T-helper 1 cell treated with Interleukin-12 subunit alpha and Interleukin-12 subunit beta and Interleukin-4 antibody, amounts not matched to agents 30 ng/mL and 1 ng/mL, for 36 hours (primary cell): ENCODE measurements at regions not wholly inside any gene's neighbourhood (a gene's known extent, or its start where the extent isn't known, plus 50 kb on each side); places are given as distances from the start of the nearest gene placed in this dataset.

Source experiments
- intact Hi-C: fragments of 100-400 bp; cut with micrococcal nuclease; formaldehyde crosslinking; loops from one replicate; pipeline ENCODE4 v1.15.1; 2024

GRCh38 chr9:126089789-126090188 lies 236.8 kb upstream of the MVB12B start:
- intact Hi-C loops = no loop called here

DNA sequence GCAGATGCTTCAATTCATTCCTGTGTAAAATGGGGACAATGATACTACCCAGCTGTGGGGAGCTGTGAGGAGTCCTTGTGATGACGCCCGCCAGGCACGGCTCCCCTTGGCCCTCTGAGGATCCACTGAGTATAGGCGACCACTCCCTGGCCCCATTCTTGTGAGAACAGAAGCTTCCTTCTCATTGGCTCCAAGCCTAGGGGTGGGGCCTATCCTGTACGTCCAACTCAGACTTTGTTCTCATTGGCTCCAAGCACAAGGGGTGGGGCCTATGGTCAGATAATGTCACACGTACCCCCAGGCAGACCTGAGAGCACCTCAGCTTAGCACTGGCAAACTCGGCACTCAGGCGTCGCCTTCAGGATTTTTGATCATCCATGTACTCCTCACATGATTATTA lies 232.9 kb upstream of the MVB12B start:
- intact Hi-C loops = no loop called here

- intact Hi-C loops = no loop called here
Measured at GRCh38 chr9:126095546-126096190, 231.0 kb upstream of the MVB12B start.

DNA sequence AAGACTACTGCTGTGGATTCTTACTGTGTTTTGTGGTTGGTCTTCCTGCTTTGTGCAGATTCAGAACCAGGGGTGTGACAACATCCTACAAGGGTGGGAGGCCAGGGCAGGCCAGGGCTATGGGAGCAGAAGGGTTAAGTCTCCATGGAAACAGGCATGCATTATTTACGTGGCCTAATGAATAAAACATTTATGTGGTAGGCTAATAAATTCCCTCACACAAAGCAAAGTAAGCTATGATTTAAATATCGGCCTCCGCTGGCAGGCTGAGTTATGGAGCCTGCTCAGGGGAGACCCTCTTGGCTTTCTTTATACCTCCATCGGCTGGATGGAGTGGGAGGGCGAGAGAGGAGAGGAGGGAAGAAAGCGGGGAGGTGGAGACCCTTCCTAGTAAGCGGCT lies 230.3 kb upstream of the MVB12B start:
- intact Hi-C loops = no loop called here

- intact Hi-C loops = no loop called here
Measured at GRCh38 chr9:126097679-126098078, 228.9 kb upstream of the MVB12B start.

DNA sequence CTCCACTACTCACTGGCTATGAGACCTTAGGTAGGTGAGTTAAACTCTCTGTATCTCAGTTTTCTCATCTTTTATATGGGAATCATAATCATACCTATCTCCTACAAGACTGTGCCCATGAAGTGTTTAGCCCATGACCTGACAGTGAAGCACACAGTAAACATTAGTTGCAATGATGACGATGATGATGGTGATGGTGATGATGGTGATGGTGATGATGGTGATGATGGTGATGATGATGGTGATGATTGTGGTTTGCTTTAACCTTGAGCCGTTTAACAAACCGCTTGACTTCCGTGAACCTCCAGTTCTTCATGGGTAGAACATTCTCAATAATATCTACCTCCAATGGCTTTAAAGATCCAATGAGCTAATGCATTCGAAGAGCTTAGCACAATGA lies 220.2 kb upstream of the MVB12B start:
- intact Hi-C loops = no loop called here

DNA sequence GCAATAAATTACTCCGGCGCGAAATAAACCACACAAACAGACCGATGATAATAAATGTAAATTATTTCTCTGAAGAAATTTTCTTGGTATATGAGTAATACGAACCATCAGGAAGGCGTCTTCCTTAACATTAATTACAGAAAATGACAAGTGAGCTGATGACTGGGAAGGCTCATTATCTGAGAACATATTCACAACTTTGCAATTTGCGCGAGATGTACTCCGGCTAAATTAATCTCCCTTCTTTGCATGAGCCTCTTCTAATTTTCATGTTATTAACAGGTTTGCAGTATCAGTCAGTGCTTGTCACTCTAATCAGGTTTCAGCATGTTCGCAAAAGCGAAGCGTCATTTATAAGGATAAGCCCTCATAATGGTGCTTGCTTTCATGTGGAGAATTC lies 218.9 kb upstream of the MVB12B start:
- intact Hi-C loops = no loop called here

- intact Hi-C loops = no loop called here
Measured at GRCh38 chr9:126108240-126108639, 218.4 kb upstream of the MVB12B start.

DNA sequence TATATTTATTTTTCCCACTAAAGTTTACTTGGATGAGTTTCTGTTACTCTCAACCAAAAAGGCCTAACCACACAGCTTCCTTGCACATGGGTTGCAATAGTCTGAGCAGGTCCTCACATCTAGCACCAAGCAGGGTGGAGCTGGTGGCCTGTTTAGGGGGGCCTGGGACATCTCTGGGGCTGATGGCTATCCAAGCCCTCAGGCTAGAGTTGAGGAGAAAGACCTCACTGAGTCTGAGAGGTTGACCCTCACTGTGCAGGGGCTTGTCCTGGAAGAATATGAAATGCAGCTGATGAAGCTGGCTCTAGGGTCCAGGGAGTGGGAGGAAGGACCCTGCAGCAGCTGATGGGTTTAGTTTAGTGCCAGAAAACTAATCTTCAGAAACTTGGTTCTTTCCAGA lies 217.1 kb upstream of the MVB12B start:
- intact Hi-C loops = no loop called here

DNA sequence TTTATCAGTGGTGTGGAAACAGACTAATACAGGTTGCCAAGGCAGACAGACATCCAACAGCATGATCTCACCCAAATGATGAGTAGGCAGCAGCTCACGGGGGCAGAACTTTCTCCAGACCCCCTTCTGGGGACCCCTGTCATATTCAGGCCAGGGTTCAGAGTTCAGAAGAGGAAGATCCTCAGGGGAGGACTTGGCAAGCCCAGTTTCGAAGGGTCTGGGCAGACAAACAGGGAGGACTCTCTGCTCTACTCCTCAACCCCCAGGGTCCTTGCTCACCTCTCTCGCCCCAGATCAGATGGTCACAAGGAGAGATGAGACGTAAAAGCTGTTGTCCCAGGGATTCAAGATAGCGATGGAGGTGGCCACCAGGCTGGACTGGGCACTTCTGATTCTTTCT lies 215.1 kb upstream of the MVB12B start:
- intact Hi-C loops = no loop called here

DNA sequence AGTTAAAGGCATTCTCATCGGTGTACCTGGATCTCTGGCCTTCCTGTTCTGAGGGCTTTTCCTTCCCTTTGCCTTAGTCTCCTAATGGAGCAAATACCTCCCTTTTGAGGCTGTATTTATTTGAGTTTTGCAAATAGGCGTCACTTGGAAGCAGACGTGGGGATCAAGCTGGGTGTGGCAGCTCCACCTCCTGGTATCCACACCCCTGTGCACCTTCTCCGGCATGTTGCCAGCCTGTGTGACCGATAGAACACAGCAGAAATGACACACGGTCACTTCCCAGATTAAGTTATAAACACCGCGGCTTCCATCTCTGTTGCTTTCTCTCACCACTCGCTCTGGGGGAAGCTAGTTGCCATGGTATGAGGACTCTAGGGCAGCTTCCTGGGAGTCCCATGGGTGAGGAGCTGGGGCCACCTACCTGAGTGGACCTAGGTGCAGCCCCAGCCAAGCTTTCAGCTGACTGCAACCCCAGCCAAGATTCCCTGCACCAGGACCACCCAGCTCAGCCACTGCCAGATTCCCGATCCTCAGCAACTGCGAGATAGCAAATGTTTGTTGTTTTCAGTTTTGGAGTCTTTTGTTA lies 214.4 kb upstream of the MVB12B start:
- intact Hi-C loops = no loop called here

DNA sequence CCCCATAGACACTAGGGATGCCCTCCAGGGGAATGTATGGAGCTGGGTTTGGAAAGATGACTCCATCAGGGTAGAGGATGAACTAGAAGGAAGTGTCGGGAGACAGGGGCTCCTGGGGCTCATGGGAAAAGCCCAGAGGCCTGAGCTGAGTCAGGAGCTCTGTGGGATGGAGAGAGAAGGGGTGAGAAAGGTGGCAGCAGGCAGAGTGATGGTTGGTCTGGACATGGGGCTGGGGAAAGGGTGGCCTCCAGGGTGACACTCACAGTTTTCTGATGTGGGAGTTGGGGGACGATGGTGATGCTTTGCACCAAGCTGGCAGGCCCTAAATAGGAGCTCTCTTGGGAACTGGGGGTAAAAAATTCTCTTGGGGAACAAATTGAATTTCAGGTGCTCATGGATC lies 213.5 kb upstream of the MVB12B start:
- intact Hi-C loops = no loop called here

DNA sequence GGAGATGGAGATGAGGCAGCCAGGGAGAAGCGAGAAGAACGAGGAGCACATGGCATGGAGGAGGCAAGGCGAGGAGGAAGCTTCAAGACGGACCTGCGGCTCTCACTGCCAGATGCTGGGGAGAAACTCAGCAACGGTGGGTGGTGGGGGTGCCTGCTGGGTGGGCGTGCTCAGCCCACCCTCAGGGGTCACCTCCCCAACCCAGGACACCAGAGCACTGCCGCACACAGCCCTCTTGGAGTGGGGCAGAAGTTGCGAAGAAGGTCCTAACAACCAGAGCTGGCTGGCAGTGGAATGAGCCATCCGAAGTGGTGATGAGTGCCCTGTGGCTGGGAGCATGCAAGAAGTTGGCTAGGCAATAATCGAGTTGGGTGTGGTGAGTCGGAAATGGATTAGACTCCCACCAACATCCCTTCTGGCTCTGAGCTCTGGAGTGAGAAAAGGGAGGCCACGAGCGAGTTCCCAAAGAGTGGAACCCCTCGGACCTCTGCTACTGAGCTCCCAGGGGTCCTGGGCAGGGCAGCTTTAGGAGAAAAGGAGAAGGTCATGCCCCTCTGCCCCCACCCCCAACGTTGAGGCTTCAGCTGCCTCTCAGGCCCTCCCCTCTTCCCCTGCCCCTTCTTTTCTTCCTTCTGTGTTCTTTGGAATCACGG lies 212.7 kb upstream of the MVB12B start:
- intact Hi-C loops = no loop called here

DNA sequence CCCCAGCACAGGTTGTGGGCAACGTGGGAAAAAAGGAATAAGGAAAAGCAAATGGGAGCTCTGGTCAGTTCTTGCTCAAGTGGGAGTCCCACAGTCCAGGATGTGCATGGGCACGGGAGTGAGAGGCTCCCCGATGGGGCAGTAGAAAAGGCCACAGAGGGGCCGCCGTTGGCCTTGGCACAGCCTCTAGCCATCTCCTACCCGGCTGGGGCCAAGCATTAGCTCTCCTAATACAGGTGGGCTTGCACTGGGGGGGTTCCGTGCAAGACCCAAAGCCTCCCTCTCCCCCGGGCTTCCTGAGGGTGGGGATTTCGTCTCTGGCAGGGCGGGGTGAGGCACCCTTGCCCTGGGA lies 212.2 kb upstream of the MVB12B start:
- intact Hi-C loops = no loop called here

DNA sequence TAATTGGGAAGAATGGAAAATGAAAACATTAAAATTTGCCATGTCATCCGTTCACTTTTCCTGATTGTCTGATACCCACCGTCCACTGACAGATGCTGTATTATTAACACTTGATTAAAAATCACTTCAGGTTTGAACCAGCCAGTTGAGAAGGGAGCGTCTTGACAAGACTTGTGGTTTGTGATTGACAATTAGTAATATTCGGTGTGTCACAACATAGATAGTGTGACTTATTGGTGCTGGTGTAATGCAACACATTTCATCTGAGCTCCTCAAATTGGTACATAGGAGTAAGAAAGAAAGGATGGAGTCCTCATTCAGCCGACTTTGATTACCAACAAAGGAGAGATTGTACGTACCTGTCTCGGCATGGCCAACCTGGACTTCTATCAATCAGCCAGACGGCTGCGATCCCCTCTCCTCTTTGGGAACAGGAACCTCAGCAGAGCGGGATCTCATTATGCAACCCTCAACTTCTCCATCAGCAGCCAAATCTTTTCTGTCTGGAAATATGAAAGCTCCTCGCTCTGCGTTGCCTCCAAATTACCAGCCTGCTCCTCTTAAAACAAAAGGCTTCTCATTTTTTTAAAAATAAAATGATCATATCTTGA lies 211.7 kb upstream of the MVB12B start:
- intact Hi-C loops = no loop called here

DNA sequence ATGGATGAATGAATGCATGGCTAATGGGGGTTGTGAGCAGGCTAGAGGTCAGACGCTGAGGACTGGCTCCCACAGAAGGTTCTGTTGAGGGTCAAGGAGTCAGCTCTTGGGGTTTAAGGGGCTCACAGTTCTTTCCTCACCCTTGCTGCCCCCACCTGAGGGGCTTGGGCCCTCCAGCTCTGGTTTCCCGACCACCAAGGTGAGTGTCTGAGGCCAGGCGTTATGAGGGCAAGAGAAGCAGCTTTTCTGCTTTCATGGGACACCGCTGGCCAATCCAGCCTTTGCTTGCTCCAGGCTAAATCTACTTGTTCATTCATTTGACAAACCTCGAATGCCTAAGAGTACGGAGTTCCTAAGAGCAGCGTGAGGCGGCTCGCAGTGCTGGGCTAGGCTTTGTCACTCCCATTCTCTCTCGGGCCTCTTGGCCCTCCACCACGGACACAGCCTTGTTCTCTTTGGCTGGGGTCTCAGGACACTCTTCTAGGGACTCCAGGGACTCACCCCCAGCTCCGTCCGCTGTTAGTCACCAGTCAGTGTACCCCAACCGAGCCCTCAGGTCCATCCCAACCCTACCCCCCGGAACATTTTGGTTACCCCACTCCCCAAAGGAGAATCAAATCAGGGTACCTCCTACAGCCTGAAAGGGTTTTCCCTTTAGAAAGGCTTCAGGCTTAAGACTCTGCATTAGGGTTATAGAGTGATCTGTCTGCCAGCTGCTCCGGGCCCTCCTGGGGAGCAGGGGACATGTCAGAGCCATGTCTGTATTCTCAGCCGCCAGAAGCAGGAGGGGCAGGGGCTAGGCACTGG lies 210.1 kb upstream of the MVB12B start:
- intact Hi-C loops = no loop called here

- intact Hi-C loops = no loop called here
Measured at GRCh38 chr9:126117158-126117425, 209.5 kb upstream of the MVB12B start.

- intact Hi-C loops = no loop called here
Measured at GRCh38 chr9:126117631-126118030, 209.0 kb upstream of the MVB12B start.

DNA sequence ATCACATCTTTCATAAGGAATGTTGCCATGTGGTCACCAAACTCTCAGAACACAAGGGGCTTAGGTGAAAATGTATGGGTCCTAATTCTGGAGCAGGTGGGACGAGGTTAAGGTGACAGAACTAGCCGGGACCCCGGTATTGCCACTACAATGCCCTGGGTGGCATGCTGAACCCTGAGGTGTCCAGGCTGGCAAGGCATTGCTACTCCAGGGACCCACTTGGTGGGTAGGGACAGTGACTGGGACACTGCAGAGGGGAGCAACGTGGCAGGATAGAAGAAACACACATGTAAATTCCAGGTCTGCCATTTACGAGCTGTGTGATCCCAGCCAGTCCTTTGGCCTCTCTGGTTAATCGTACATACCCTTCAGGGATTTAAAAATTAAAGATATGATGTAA lies 206.9 kb upstream of the MVB12B start:
- intact Hi-C loops = no loop called here

GRCh38 chr9:126122901-126123616 lies 203.6 kb upstream of the MVB12B start:
- intact Hi-C loops = no loop called here

DNA sequence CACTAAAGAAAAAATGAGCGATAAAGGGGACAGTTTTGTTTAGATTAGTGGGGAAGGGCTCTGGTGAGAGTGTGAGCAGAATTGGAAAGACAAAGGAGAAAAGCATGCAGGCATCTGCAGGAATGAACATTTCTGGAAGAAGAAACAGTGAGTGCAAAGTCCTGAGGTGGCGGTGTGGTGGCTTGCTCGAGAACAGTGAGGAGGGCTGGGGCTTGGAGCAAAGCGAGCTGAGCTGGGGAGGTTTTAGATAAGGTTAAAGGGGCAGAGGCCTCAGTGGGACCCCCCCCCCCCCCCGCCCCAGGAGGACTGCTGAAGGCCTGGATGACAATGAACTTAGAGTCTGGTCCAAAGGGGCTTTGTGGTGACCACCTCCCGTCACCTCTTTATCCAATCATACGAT lies 202.7 kb upstream of the MVB12B start:
- intact Hi-C loops = no loop called here

- intact Hi-C loops = no loop called here
Measured at GRCh38 chr9:126125177-126125576, 201.5 kb upstream of the MVB12B start.
